Endothelial cell of umbilical vein (primary cell): ENCODE measurements at regions not wholly inside any gene's neighbourhood (a gene's known extent, or its start where the extent isn't known, plus 50 kb on each side); places are given as distances from the start of the nearest gene placed in this dataset.

ENCODE experiments used
- BruUV-seq: library from RNA; stranded (reverse); fragments of 400-500 nt; replicated peaks from 2 replicates; lab custom pipeline; 2021; lab: Mats Ljungman, UMichigan
- CTCF ChIA-PET: fragments of 300-600, 350-600 bp; sonication (Branson Sonifier 250); formaldehyde crosslinking; loops from one replicate; lab custom pipeline; 2021; ENCODE audit warnings: antibody characterized with exemption, inconsistent platforms; lab: Charles Lee
- POLR2A ChIA-PET: fragments of 300-600, 350-600 bp; sonication (Branson Sonifier 250); formaldehyde crosslinking; loops from one replicate; lab custom pipeline; 2021; ENCODE audit warnings: antibody characterized with exemption, inconsistent platforms; lab: Charles Lee
- DNase-seq: peaks from one replicate; pipeline ENCODE4 v3.0.0-alpha.2; 2011; ENCODE audit warnings: low read depth, low spot score
- FAIRE-seq: peaks from 2 replicates; lab custom pipeline; 2011; peaks lifted over from hg19 to GRCh38; lab: Jason Lieb, UNC
- H2AFZ ChIP-seq: 2 replicates; pipeline ENCODE4 v1.6.0; 2012; ENCODE audit warnings: low read depth, low read length, control low read depth, inconsistent platforms
- H3K27ac ChIP-seq: 2 replicates; pipeline ENCODE4 v1.5.1; 2011; ENCODE audit warnings: low read depth, mild to moderate bottlenecking, control low read depth, low read length, moderate library complexity; ENCODE audit not compliant: insufficient read depth
- H3K27me3 ChIP-seq, 2 experiments: 2 replicates each; pipeline versions ENCODE4 v1.6.0 to v1.6.1; 2011; ENCODE audit warnings: low read length in 2 of 2, mixed read lengths in 1 of 2; ENCODE audit not compliant: control insufficient read depth in 2 of 2, insufficient read depth in 2 of 2
- H3K36me3 ChIP-seq, 2 experiments: 2 replicates in 1 of 2; 3 replicates in 1 of 2; pipeline ENCODE4 v1.5.1; 2011; ENCODE audit warnings: low read length in 2 of 2, mild to moderate bottlenecking in 1 of 2, moderate library complexity in 1 of 2; ENCODE audit not compliant: control insufficient read depth in 2 of 2, insufficient read depth in 2 of 2; ENCODE audit errors: extremely low read depth in 1 of 2
- H3K4me1 ChIP-seq: 3 replicates; pipeline ENCODE4 v1.5.1; 2011; ENCODE audit warnings: mild to moderate bottlenecking, low read length; ENCODE audit not compliant: control insufficient read depth, insufficient read depth; ENCODE audit errors: extremely low read depth
- H3K4me2 ChIP-seq: 2 replicates; pipeline ENCODE4 v1.6.1; 2011; ENCODE audit warnings: low read length, control low read depth, mixed read lengths; ENCODE audit not compliant: insufficient read depth
- H3K4me3 ChIP-seq, 3 experiments: fragments of 200-600 bp in 1 of 3; sonication (generic), shearing (Covaris generic) in 1 of 3; replicated peaks in 1 of 3; 2 replicates each; pipeline ENCODE4 v1.5.1; 2011 to 2016; ENCODE audit warnings: control low read depth in 3 of 3, low read length in 3 of 3, mild to moderate bottlenecking in 2 of 3, inconsistent platforms in 1 of 3, low read depth in 1 of 3, moderate library complexity in 1 of 3; ENCODE audit not compliant: insufficient read depth in 1 of 3
- H3K79me2 ChIP-seq: 2 replicates; pipeline ENCODE4 v1.6.0; 2012; ENCODE audit warnings: low read length, inconsistent platforms; ENCODE audit not compliant: control insufficient read depth, insufficient read depth
- H3K9ac ChIP-seq: replicated peaks from 2 replicates; pipeline ENCODE3; 2011; ENCODE audit warnings: low read length, control low read depth; ENCODE audit not compliant: insufficient read depth; ENCODE audit errors: extremely low read depth
- H3K9me1 ChIP-seq: replicated peaks from 3 replicates; pipeline ENCODE4 v1.6.0; 2011; ENCODE audit warnings: mild to moderate bottlenecking, low read length; ENCODE audit not compliant: control insufficient read depth, insufficient read depth; ENCODE audit errors: extremely low read depth
- H3K9me3 ChIP-seq: replicated peaks from 2 replicates; pipeline ENCODE4 v1.5.1; 2012; ENCODE audit warnings: low read length, inconsistent platforms; ENCODE audit not compliant: control insufficient read depth, insufficient read depth
- H4K20me1 ChIP-seq: replicated peaks from 2 replicates; pipeline ENCODE3; 2011; ENCODE audit warnings: mild to moderate bottlenecking, low read length; ENCODE audit not compliant: control insufficient read depth, insufficient read depth; ENCODE audit errors: extremely low read depth
- CTCF ChIP-seq, 2 donors: IDR thresholded peaks; 1 replicate in 1 of 2; 2 replicates in 1 of 2; pipeline ENCODE4 v1.5.1; 2011; ENCODE audit warnings: low read length in 2 of 2, mild to moderate bottlenecking in 2 of 2, moderate library complexity in 2 of 2, control low read depth in 1 of 2, inconsistent platforms in 1 of 2, low read depth in 1 of 2; ENCODE audit not compliant: insufficient read depth in 1 of 2; ENCODE audit errors: extremely low read depth in 1 of 2
- EZH2 ChIP-seq: IDR thresholded peaks from 2 replicates; pipeline ENCODE4 v1.6.1; 2012; ENCODE audit warnings: borderline replicate concordance, low read depth, mild to moderate bottlenecking, moderate library complexity, low read length, inconsistent platforms; ENCODE audit not compliant: severe bottlenecking
- FOS ChIP-seq: IDR thresholded peaks from 2 replicates; pipeline ENCODE4 v1.6.1; 2011; ENCODE audit warnings: mild to moderate bottlenecking, low read length, moderate library complexity, borderline replicate concordance; ENCODE audit not compliant: insufficient read depth
- GATA2 ChIP-seq: IDR thresholded peaks from 2 replicates; pipeline ENCODE4 v1.7.0; 2011; ENCODE audit warnings: low read depth, mild to moderate bottlenecking, moderate library complexity, mixed read lengths, low read length; ENCODE audit not compliant: insufficient read length, insufficient read depth
- JUN ChIP-seq: IDR thresholded peaks from 2 replicates; pipeline ENCODE4 v1.6.1; 2011; ENCODE audit warnings: borderline replicate concordance, low read depth; ENCODE audit not compliant: insufficient read length, insufficient read depth
- MAX ChIP-seq: IDR thresholded peaks from 2 replicates; pipeline ENCODE4 v1.6.1; 2011; ENCODE audit not compliant: insufficient read depth, insufficient read length
- MYC ChIP-seq: IDR thresholded peaks from one replicate; pipeline ENCODE4 v1.6.1; 2011; ENCODE audit warnings: mild to moderate bottlenecking, low read depth, low read length
- POLR2A ChIP-seq: IDR thresholded peaks from 2 replicates; pipeline ENCODE4 v1.6.1; 2012; ENCODE audit warnings: low read depth, mild to moderate bottlenecking, control low read depth, low read length
- POLR2AphosphoS5 ChIP-seq: IDR thresholded peaks from 2 replicates; pipeline ENCODE4 v1.6.1; 2012; ENCODE audit warnings: low read depth, mild to moderate bottlenecking, control low read depth, low read length, moderate library complexity; ENCODE audit not compliant: insufficient read depth
- dilution Hi-C: fragments of 300-500 bp; cut with MboI; formaldehyde crosslinking; loops from one replicate; pipeline ENCODE4 v1.15.0; 2019; ENCODE audit warnings: low sequenced_read_pairs; ENCODE audit not compliant: extremely low pct_ligation_motif_present
- intact Hi-C: fragments of 100-400 bp; cut with micrococcal nuclease; formaldehyde crosslinking; loops from one replicate; pipeline ENCODE4 v1.10.0; 2022

DNA sequence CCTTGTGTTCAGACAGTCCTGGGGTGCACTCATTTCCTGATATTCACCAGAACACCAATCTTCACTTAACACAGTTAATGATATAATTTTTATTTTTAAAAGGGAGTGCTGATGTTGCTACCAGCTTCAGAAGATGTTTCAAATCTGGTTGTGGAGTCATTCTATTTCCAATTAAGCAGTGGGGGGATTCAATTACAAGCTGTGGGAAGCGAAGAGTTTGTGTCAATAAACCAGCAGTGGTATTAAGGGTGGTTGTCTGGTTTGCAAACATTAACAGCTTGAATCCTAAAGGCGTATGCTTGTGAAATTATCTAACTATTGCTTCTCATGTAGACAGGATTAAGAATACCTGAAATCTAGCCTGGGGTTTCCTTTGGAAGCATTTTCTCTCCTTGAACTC lies 1637.5 kb upstream of the GOT2 start:
- no peak overlapping the region for H2AFZ ChIP-seq
- no peaks in the 10 kb centered on the region for H4K20me1 ChIP-seq
- dilution Hi-C loops (no loop called here), intact Hi-C loops (no loop called here)
- H3K79me2 ChIP-seq = no peaks in the 10 kb centered on the region
- no peak for DNase-seq
- TF ChIP-seq MYC = no peak
- no peak for TF ChIP-seq JUN
- TF ChIP-seq POLR2AphosphoS5 = no peak
- TF ChIP-seq EZH2 = no peak
- no peak for TF ChIP-seq POLR2A
- TF ChIP-seq CTCF (IDR thresholded peaks at IDR 0.05; ENCODE audit: extremely low read depth in 1 of 2, insufficient read depth in 1 of 2, low read depth in 1 of 2, low read length in 2 of 2) = no peak
- no peak for TF ChIP-seq MAX
- TF ChIP-seq GATA2 = no peak
- no peak for TF ChIP-seq FOS
- H3K4me3 ChIP-seq = no peak overlapping the region
- no peaks in the 10 kb centered on the region for H3K36me3 ChIP-seq
- H3K9me3 ChIP-seq = no peaks in the 10 kb centered on the region
- no peak overlapping the region for H3K27ac ChIP-seq
- H3K9me1 ChIP-seq = no peaks in the 10 kb centered on the region
- H3K27me3 ChIP-seq = no peaks in the 10 kb centered on the region
- FAIRE-seq = no peak
- no peaks in the 10 kb centered on the region for H3K4me1 ChIP-seq
- H3K4me2 ChIP-seq = no peak overlapping the region
- CTCF ChIA-PET = no interaction called here
- BruUV-seq = no TSS peak
- POLR2A ChIA-PET = no interaction called here
- H3K9ac ChIP-seq = no peak overlapping the region
